D721Med (cell line): ENCODE measurements at regions not wholly inside any gene's neighbourhood (a gene's known extent, or its start where the extent isn't known, plus 50 kb on each side); places are given as distances from the start of the nearest gene placed in this dataset.
"Not testable (repeated sequence)": the region's sequence is repeated elsewhere in the genome, so short reads cannot be mapped to it uniquely, and the experiment has no call there.

Source experiments
- DNase-seq: peaks from one replicate; pipeline ENCODE4 v3.0.0; 2011; ENCODE audit warnings: low spot score; ENCODE audit not compliant: insufficient read length
- FAIRE-seq: peaks from 2 replicates; lab custom pipeline; 2011; peaks lifted over from hg19 to GRCh38; lab: Jason Lieb, UNC
- CTCF ChIP-seq: IDR thresholded peaks from 2 replicates; pipeline ENCODE4 v1.5.1; 2012; ENCODE audit warnings: mild to moderate bottlenecking, control low read depth; ENCODE audit not compliant: insufficient read depth; ENCODE audit errors: missing control alignments

GRCh38 chr6:121724576-121724975 lies 289.1 kb downstream of the GJA1 start:
- DNase-seq (no peak), FAIRE-seq (no peak)
- TF ChIP-seq CTCF = no peak

GRCh38 chr6:121726596-121726995 lies 291.1 kb downstream of the GJA1 start:
- TF ChIP-seq CTCF = no peak
- FAIRE-seq (no peak), DNase-seq (no peak)

- DNase-seq (no peak), FAIRE-seq (no peak)
- no peak for TF ChIP-seq CTCF
Observed at GRCh38 chr6:121730616-121731015, 295.2 kb downstream of the GJA1 start.

- DNase-seq (no peak), FAIRE-seq (no peak)
- TF ChIP-seq CTCF = no peak
Observed at GRCh38 chr6:121731381-121731780, 295.9 kb downstream of the GJA1 start.

- DNase-seq = no peak
- TF ChIP-seq CTCF = no peak
- no peak for FAIRE-seq
Observed at GRCh38 chr6:121732641-121733040, 297.2 kb downstream of the GJA1 start.

- DNase-seq = no peak
- TF ChIP-seq CTCF = no peak
- no peak for FAIRE-seq
Observed at GRCh38 chr6:121733234-121733633, 297.8 kb downstream of the GJA1 start.

GRCh38 chr6:121740188-121740587 lies 304.7 kb downstream of the GJA1 start:
- not testable (repeated sequence) for FAIRE-seq, DNase-seq

- FAIRE-seq = no peak
- no peak for DNase-seq
- TF ChIP-seq CTCF = no peak
Observed at GRCh38 chr6:121743691-121744090, 308.2 kb downstream of the GJA1 start.
